Nephron (organoid): ENCODE measurements at regions not wholly inside any gene's neighbourhood (a gene's known extent, or its start where the extent isn't known, plus 50 kb on each side); places are given as distances from the start of the nearest gene placed in this dataset.
A peak's percentile ranks its signal among the peaks of the same experiment; 100 is the strongest.

Source experiments
- H3K27ac Mint-ChIP-seq, 3 experiments: 2 replicates each; pipeline ENCODE4 v1.8.0; 2020; ENCODE audit warnings: mixed read lengths in 3 of 3, mild to moderate bottlenecking in 2 of 3, moderate library complexity in 1 of 3
- H3K27me3 Mint-ChIP-seq: 2 replicates; pipeline ENCODE4 v1.8.0; 2021; ENCODE audit warnings: low read depth, mild to moderate bottlenecking, moderate library complexity, mixed read lengths
- H3K36me3 Mint-ChIP-seq: 2 replicates; pipeline ENCODE4 v1.8.0; 2020; ENCODE audit warnings: low read depth, mixed read lengths
- H3K4me1 Mint-ChIP-seq: 2 replicates; pipeline ENCODE4 v1.8.0; 2020; ENCODE audit warnings: mixed read lengths
- H3K4me3 Mint-ChIP-seq, 3 experiments: 2 replicates each; pipeline ENCODE4 v1.8.0; 2020; ENCODE audit warnings: mild to moderate bottlenecking in 3 of 3, mixed read lengths in 3 of 3, moderate library complexity in 2 of 3
- H3K9me3 Mint-ChIP-seq: 2 replicates; pipeline ENCODE4 v1.8.0; 2020; ENCODE audit warnings: mixed read lengths
- CTCF ChIP-seq, 3 experiments: fragments of 200-600 bp; sonication (generic); IDR thresholded peaks; one replicate each; pipeline ENCODE4 v1.5.0; 2021; ENCODE audit warnings: antibody characterized with exemption in 3 of 3; ENCODE audit not compliant: unreplicated experiment in 3 of 3

GRCh38 chr11:80816454-80816847 lies 1375.6 kb upstream of the TENM4 start:
- no peak for TF ChIP-seq CTCF (IDR thresholded peaks at IDR 0.05; ENCODE audit: unreplicated experiment in 3 of 3)

GRCh38 chr11:80815752-80816453 lies 1375.1 kb upstream of the TENM4 start:
- Mint-ChIP-seq H3K36me3 (no peaks in the 10 kb centered on the region), H3K4me3 (no peak overlapping the region), H3K4me1 (peaks cover 21% of the 10 kb centered on the region), H3K27ac (peak overlapping the region in 1 of 3 experiments; percentile 67), H3K9me3 (no peaks in the 10 kb centered on the region), H3K27me3 (no peaks in the 10 kb centered on the region)
- no peak for TF ChIP-seq CTCF (IDR thresholded peaks at IDR 0.05; ENCODE audit: unreplicated experiment in 3 of 3)

More at GRCh38 chr11:80816454-80816847, 1375.6 kb upstream of the TENM4 start:
- Mint-ChIP-seq H3K27ac (peak overlapping the region in 1 of 3 experiments; percentile 67), H3K27me3 (no peaks in the 10 kb centered on the region), H3K36me3 (no peaks in the 10 kb centered on the region), H3K9me3 (no peaks in the 10 kb centered on the region), H3K4me3 (no peak overlapping the region), H3K4me1 (peaks cover 23% of the 10 kb centered on the region)

- H3K9me3 Mint-ChIP-seq: no peaks in the 10 kb centered on the region
- no peak for TF ChIP-seq CTCF (IDR thresholded peaks at IDR 0.05; ENCODE audit: unreplicated experiment in 3 of 3)
- H3K36me3 Mint-ChIP-seq: no peaks in the 10 kb centered on the region
- H3K27ac Mint-ChIP-seq: no peak overlapping the region
- no peak overlapping the region for H3K4me3 Mint-ChIP-seq
- no peaks in the 10 kb centered on the region for H3K27me3 Mint-ChIP-seq
- peaks cover 17% of the 10 kb centered on the region for H3K4me1 Mint-ChIP-seq
These were observed 1374.0 kb upstream of the TENM4 start for GRCh38 chr11:80814813-80815212.

GRCh38 chr11:80810695-80811094 lies 1369.9 kb upstream of the TENM4 start:
- no peaks in the 10 kb centered on the region for H3K9me3 Mint-ChIP-seq
- H3K36me3 Mint-ChIP-seq: no peaks in the 10 kb centered on the region
- no peak overlapping the region for H3K4me3 Mint-ChIP-seq
- TF ChIP-seq CTCF (IDR thresholded peaks at IDR 0.05; ENCODE audit: unreplicated experiment in 3 of 3): no peak
- H3K4me1 Mint-ChIP-seq: peaks cover 3% of the 10 kb centered on the region
- H3K27ac Mint-ChIP-seq: no peak overlapping the region
- H3K27me3 Mint-ChIP-seq: no peaks in the 10 kb centered on the region

GRCh38 chr11:80798174-80798573 lies 1357.3 kb upstream of the TENM4 start:
- no peak overlapping the region for H3K27ac Mint-ChIP-seq
- H3K36me3 Mint-ChIP-seq: no peaks in the 10 kb centered on the region
- peaks cover 6% of the 10 kb centered on the region for H3K27me3 Mint-ChIP-seq
- no peaks in the 10 kb centered on the region for H3K4me1 Mint-ChIP-seq
- H3K4me3 Mint-ChIP-seq: no peak overlapping the region
- TF ChIP-seq CTCF (IDR thresholded peaks at IDR 0.05; ENCODE audit: unreplicated experiment in 3 of 3): no peak
- H3K9me3 Mint-ChIP-seq: peaks cover 42% of the 10 kb centered on the region

- H3K9me3 Mint-ChIP-seq: peaks cover 3% of the 10 kb centered on the region
- no peak for TF ChIP-seq CTCF (IDR thresholded peaks at IDR 0.05; ENCODE audit: unreplicated experiment in 3 of 3)
- peaks cover 24% of the 10 kb centered on the region for H3K4me1 Mint-ChIP-seq
- H3K27me3 Mint-ChIP-seq: no peaks in the 10 kb centered on the region
- H3K36me3 Mint-ChIP-seq: no peaks in the 10 kb centered on the region
- no peak overlapping the region for H3K27ac Mint-ChIP-seq
- no peak overlapping the region for H3K4me3 Mint-ChIP-seq
These were observed 1342.7 kb upstream of the TENM4 start for GRCh38 chr11:80783561-80783960.
